ENCODE measurements at regions not wholly inside any gene's neighbourhood (a gene's known extent, or its start where the extent isn't known, plus 50 kb on each side); places are given as distances from the start of the nearest gene placed in this dataset.

DNA sequence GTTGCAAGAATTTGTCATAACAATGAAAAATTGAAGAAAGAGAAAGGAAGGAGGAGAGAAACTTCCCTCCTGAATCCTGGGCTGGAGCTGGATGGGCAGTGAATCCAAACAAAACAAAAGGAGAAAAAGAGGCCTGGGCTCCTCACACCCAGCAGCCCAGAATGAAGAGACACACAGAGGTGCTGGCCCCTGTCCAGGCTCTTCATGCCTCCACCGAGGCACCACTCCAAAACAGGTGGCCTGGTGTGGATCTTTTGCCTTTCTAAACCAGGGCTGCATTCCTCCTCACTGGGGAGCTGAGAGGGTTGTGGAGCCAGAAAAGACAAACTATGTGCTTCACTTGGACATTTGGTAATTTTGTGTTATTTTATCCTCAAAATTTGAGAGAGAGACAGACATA lies 76.0 kb downstream of the FAM124B start:
- no peaks in the 10 kb centered on the region for H3K36me3 Mint-ChIP-seq
- CTCF ChIA-PET (ENCODE audit: partially characterized antibody) = no interaction called here
- no peak overlapping the region for H3K4me3 ChIP-seq (ENCODE audit: low read length in 2 of 2)
- H3K27me3 ChIP-seq (ENCODE audit: insufficient read depth, low read length) = no peaks in the 10 kb centered on the region
- H3K4me1 ChIP-seq (ENCODE audit: insufficient read depth, low read length) = no peaks in the 10 kb centered on the region
- no peaks in the 10 kb centered on the region for H3K9me3 Mint-ChIP-seq
- intact Hi-C loops (cut with micrococcal nuclease) = no loop called here
- H3K27ac Mint-ChIP-seq = no peak overlapping the region
- no peak for DNase-seq
- H3K4me3 Mint-ChIP-seq = no peak overlapping the region
- POLR2A ChIA-PET (ENCODE audit: partially characterized antibody) = no interaction called here
- no peak overlapping the region for H3K27ac ChIP-seq (ENCODE audit: low read depth, low read length)
- peaks cover 20% of the 10 kb centered on the region in 2 donors for H3K27me3 Mint-ChIP-seq
- no peaks in the 10 kb centered on the region for H3K36me3 ChIP-seq (ENCODE audit: insufficient read depth, low read length)
- H3K4me1 Mint-ChIP-seq = no peaks in the 10 kb centered on the region
- H3K9me3 ChIP-seq (ENCODE audit: control insufficient read depth in 1 of 2, low read length in 2 of 2) = no peaks in the 10 kb centered on the region

DNA sequence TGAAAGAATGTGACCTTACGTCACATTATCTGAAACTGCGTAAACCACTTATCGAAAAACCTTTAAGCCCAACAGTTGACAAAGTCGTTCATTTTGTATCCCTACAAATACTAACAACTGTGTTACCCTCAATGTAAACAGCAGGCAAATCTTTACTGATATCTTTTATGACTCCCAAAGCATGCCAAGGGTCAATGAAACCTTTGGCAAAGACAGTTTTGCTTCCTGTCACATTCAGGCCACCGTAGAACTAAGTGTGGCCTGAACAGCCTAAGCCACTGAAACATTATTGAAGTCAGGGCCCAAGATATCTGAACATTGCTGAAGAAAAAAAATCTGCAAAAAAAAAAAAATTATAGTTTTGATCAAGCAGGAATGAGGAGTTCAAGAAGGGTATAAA lies 77.3 kb downstream of the FAM124B start:
- Mint-ChIP-seq H3K4me1 (no peaks in the 10 kb centered on the region), H3K4me3 (no peak overlapping the region), H3K27ac (no peak overlapping the region), H3K27me3 (peaks cover 20 to 22% of the 10 kb centered on the region in 2 donors), H3K36me3 (no peaks in the 10 kb centered on the region), H3K9me3 (no peaks in the 10 kb centered on the region)
- Histone ChIP-seq H3K27me3 (ENCODE audit: insufficient read depth, low read length) (no peaks in the 10 kb centered on the region), H3K27ac (ENCODE audit: low read depth, low read length) (no peak overlapping the region), H3K4me3 (ENCODE audit: low read length in 2 of 2) (no peak overlapping the region), H3K36me3 (ENCODE audit: insufficient read depth, low read length) (no peaks in the 10 kb centered on the region), H3K4me1 (ENCODE audit: insufficient read depth, low read length) (no peaks in the 10 kb centered on the region), H3K9me3 (ENCODE audit: control insufficient read depth in 1 of 2, low read length in 2 of 2) (no peaks in the 10 kb centered on the region)
- no peak for DNase-seq
- ChIA-PET POLR2A (ENCODE audit: partially characterized antibody) (no interaction called here), CTCF (ENCODE audit: partially characterized antibody) (interaction anchor here (1.0 to 1.4 kb wide), 2 partner anchors 14 to 354 kb away, joined by 3 read pairs; no protein-coding TSS in a partner anchor)
- intact Hi-C loops (cut with micrococcal nuclease) = no loop called here

DNA sequence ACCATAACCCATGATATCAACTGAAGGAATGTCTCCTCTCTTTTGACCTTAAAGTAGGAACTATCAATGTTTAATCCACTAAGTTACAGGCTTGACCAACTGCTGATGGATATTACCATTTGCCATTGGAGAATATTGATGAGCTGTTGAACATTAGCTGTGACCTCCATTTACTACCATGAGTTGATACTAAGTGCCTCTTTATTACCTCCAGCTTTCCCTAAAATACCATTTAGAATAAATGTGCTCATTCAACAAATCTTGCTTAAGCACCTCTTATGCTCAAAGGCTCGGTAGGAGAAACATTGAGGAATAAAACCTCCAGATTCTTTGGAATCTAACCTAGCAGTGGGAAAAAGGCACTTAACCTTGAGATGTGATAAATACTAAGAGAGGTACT lies 81.2 kb downstream of the FAM124B start:
- no peak overlapping the region for H3K27ac ChIP-seq (ENCODE audit: low read depth, low read length)
- Mint-ChIP-seq H3K4me1 (no peaks in the 10 kb centered on the region), H3K9me3 (no peaks in the 10 kb centered on the region), H3K36me3 (no peaks in the 10 kb centered on the region), H3K4me3 (no peak overlapping the region), H3K27me3 (peaks cover 11 to 17% of the 10 kb centered on the region in 2 donors), H3K27ac (peak overlapping the region in 1 of 7 donors; percentile 8)
- no peaks in the 10 kb centered on the region for H3K36me3 ChIP-seq (ENCODE audit: insufficient read depth, low read length)
- intact Hi-C loops (cut with micrococcal nuclease) = no loop called here
- ChIA-PET POLR2A (ENCODE audit: partially characterized antibody) (no interaction called here), CTCF (ENCODE audit: partially characterized antibody) (no interaction called here)
- DNase-seq = no peak
- no peak overlapping the region for H3K4me3 ChIP-seq (ENCODE audit: low read length in 2 of 2)
- no peaks in the 10 kb centered on the region for H3K27me3 ChIP-seq (ENCODE audit: insufficient read depth, low read length)
- no peaks in the 10 kb centered on the region for H3K4me1 ChIP-seq (ENCODE audit: insufficient read depth, low read length)
- no peaks in the 10 kb centered on the region for H3K9me3 ChIP-seq (ENCODE audit: control insufficient read depth in 1 of 2, low read length in 2 of 2)

DNA sequence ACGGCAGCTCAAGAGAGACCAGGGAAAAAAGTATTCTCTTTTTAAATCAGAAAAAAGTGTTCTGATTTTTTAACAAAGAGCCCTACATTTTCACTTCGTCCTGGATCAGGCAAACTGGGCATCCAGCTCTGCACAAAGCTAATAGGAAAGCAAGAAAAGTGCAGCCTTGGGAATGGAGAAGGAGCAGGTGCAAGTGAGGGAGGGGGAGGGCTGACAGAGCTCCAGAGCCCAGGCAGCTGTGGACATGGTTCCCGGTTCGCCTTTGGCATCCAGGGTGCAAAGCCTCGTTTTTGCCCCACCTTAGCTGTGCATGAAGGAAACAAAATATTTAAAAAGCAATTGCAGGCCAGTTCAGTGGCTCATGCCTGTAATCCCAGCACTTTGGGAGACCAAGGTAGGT lies 82.2 kb downstream of the FAM124B start:
- Mint-ChIP-seq H3K27ac (no peak overlapping the region), H3K4me3 (no peak overlapping the region), H3K4me1 (no peaks in the 10 kb centered on the region), H3K9me3 (no peaks in the 10 kb centered on the region), H3K36me3 (no peaks in the 10 kb centered on the region), H3K27me3 (peaks cover 9 to 17% of the 10 kb centered on the region in 2 donors)
- DNase-seq = no peak
- Histone ChIP-seq H3K4me3 (ENCODE audit: low read length in 2 of 2) (no peak overlapping the region), H3K36me3 (ENCODE audit: insufficient read depth, low read length) (no peaks in the 10 kb centered on the region), H3K4me1 (ENCODE audit: insufficient read depth, low read length) (no peaks in the 10 kb centered on the region), H3K27ac (ENCODE audit: low read depth, low read length) (no peak overlapping the region), H3K27me3 (ENCODE audit: insufficient read depth, low read length) (no peaks in the 10 kb centered on the region), H3K9me3 (ENCODE audit: control insufficient read depth in 1 of 2, low read length in 2 of 2) (no peaks in the 10 kb centered on the region)
- POLR2A ChIA-PET (ENCODE audit: partially characterized antibody) = no interaction called here
- CTCF ChIA-PET (ENCODE audit: partially characterized antibody) = no interaction called here
- intact Hi-C loops (cut with micrococcal nuclease) = no loop called here

DNA sequence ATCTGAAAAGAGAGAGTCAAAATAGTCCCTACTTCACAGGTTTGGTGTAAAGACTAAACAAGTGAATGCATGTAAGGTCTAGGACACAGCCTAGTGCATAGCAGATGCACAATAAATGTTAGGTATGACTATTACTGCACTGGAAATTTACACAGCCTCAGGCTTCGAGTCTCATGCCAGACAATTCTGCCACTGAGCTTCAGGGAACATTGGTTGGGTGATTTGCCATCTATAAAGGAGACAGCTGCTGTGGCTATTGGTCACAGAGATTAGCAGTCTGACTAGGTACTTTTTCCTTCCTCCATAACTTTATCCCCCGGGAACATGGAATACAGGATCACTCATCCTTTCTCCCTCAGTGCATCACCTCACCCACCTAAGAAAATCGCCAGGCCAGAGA lies 89.2 kb downstream of the FAM124B start:
- H3K9me3 Mint-ChIP-seq = no peaks in the 10 kb centered on the region
- no peaks in the 10 kb centered on the region for H3K9me3 ChIP-seq (ENCODE audit: control insufficient read depth in 1 of 2, low read length in 2 of 2)
- no peak overlapping the region for H3K27ac ChIP-seq (ENCODE audit: low read depth, low read length)
- H3K36me3 ChIP-seq (ENCODE audit: insufficient read depth, low read length) = no peaks in the 10 kb centered on the region
- no peak overlapping the region for H3K4me3 ChIP-seq (ENCODE audit: low read length in 2 of 2)
- H3K27me3 Mint-ChIP-seq = peaks cover 20% of the 10 kb centered on the region in 2 donors
- no peaks in the 10 kb centered on the region for H3K36me3 Mint-ChIP-seq
- H3K27ac Mint-ChIP-seq = no peak overlapping the region
- H3K4me1 ChIP-seq (ENCODE audit: insufficient read depth, low read length) = no peaks in the 10 kb centered on the region
- no peak for DNase-seq
- no peaks in the 10 kb centered on the region for H3K4me1 Mint-ChIP-seq
- intact Hi-C loops (cut with micrococcal nuclease) = no loop called here
- H3K27me3 ChIP-seq (ENCODE audit: insufficient read depth, low read length) = no peaks in the 10 kb centered on the region
- POLR2A ChIA-PET (ENCODE audit: partially characterized antibody) = no interaction called here
- no peak overlapping the region for H3K4me3 Mint-ChIP-seq
- CTCF ChIA-PET (ENCODE audit: partially characterized antibody) = no interaction called here

DNA sequence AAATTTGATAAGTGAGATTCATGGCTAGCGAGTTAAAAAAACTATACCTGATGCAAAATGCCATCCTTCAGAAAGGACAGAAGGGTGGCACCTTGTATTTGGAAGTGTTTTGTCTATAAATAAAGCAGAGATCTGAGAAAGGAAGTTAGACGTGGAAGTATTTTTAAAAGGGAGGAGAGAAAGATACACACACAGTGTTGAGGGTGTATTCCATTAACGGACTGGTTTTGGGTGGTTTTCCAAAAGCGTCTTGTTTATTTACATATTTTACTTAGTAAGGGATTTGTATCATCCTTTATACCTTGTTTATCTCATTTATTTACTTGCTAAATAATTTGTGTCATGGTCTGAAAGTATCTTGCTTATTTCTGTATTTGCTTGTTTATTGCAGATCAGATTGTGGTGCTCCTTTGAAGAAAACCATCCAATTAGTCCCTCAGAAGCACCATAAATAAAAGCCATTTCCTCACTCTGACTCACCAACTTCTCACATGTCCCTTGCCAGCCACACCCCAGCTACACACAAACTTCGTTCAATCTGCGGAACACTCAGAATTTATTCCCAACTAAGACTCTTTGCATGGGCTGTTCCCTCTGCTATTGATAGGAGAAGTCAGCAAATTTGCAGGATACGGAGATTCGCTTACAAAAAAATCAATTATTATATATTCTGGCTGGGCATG lies 90.8 kb downstream of the FAM124B start:
- H3K4me1 ChIP-seq (ENCODE audit: insufficient read depth, low read length) = no peaks in the 10 kb centered on the region
- H3K27me3 Mint-ChIP-seq = peaks cover 17 to 19% of the 10 kb centered on the region in 2 donors
- H3K9me3 Mint-ChIP-seq = no peaks in the 10 kb centered on the region
- ChIA-PET CTCF (ENCODE audit: partially characterized antibody) (interaction anchor here (1.0 kb wide), 1 partner anchor 13 kb away, joined by 3 read pairs; no protein-coding TSS in a partner anchor), POLR2A (ENCODE audit: partially characterized antibody) (no interaction called here)
- intact Hi-C loops (cut with micrococcal nuclease) = no loop called here
- H3K4me1 Mint-ChIP-seq = no peaks in the 10 kb centered on the region
- H3K9me3 ChIP-seq (ENCODE audit: control insufficient read depth in 1 of 2, low read length in 2 of 2) = no peaks in the 10 kb centered on the region
- DNase-seq = no peak
- no peaks in the 10 kb centered on the region for H3K36me3 ChIP-seq (ENCODE audit: insufficient read depth, low read length)
- H3K4me3 ChIP-seq (ENCODE audit: low read length in 2 of 2) = no peak overlapping the region
- no peaks in the 10 kb centered on the region for H3K27me3 ChIP-seq (ENCODE audit: insufficient read depth, low read length)
- no peak overlapping the region for H3K4me3 Mint-ChIP-seq
- H3K27ac ChIP-seq (ENCODE audit: low read depth, low read length) = no peak overlapping the region
- H3K27ac Mint-ChIP-seq = no peak overlapping the region
- no peaks in the 10 kb centered on the region for H3K36me3 Mint-ChIP-seq

DNA sequence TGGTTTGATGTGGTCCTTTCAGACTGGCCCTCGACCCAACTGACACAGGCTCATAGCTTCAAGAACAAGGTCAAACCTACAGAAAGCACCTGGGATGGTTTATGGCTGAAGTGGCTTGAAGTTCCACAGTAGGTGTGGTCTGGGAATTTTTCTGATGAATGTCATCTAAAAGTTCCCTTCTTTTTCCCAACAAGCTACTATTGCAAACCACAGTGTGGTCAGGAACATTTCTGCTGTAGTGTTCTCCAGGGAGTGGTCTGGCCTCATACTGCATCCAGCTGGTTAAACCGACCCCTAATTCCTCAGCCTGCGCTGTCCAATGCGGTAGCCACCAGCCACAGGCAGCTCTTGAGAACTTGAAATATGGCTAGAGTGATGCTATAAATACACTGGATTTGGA lies 92.7 kb downstream of the FAM124B start:
- Mint-ChIP-seq H3K9me3 (no peaks in the 10 kb centered on the region), H3K4me3 (no peak overlapping the region), H3K36me3 (no peaks in the 10 kb centered on the region), H3K27ac (no peak overlapping the region), H3K27me3 (peaks cover 17 to 19% of the 10 kb centered on the region in 2 donors), H3K4me1 (no peaks in the 10 kb centered on the region)
- H3K9me3 ChIP-seq (ENCODE audit: control insufficient read depth in 1 of 2, low read length in 2 of 2) = no peaks in the 10 kb centered on the region
- H3K4me1 ChIP-seq (ENCODE audit: insufficient read depth, low read length) = no peaks in the 10 kb centered on the region
- H3K4me3 ChIP-seq (ENCODE audit: low read length in 2 of 2) = no peak overlapping the region
- CTCF ChIA-PET (ENCODE audit: partially characterized antibody) = no interaction called here
- no peak overlapping the region for H3K27ac ChIP-seq (ENCODE audit: low read depth, low read length)
- no peak for DNase-seq
- intact Hi-C loops (cut with micrococcal nuclease) = no loop called here
- no peaks in the 10 kb centered on the region for H3K27me3 ChIP-seq (ENCODE audit: insufficient read depth, low read length)
- H3K36me3 ChIP-seq (ENCODE audit: insufficient read depth, low read length) = no peaks in the 10 kb centered on the region
- POLR2A ChIA-PET (ENCODE audit: partially characterized antibody) = no interaction called here

All from CD4-positive, alpha-beta memory T cell (primary cell).